Islet precursor cell (in vitro differentiated cells): ENCODE measurements at regions not wholly inside any gene's neighbourhood (a gene's known extent, or its start where the extent isn't known, plus 50 kb on each side); places are given as distances from the start of the nearest gene placed in this dataset.

Source experiments
- DNase-seq: peaks from one replicate; pipeline ENCODE4 v3.0.0-alpha.2; 2018

DNA sequence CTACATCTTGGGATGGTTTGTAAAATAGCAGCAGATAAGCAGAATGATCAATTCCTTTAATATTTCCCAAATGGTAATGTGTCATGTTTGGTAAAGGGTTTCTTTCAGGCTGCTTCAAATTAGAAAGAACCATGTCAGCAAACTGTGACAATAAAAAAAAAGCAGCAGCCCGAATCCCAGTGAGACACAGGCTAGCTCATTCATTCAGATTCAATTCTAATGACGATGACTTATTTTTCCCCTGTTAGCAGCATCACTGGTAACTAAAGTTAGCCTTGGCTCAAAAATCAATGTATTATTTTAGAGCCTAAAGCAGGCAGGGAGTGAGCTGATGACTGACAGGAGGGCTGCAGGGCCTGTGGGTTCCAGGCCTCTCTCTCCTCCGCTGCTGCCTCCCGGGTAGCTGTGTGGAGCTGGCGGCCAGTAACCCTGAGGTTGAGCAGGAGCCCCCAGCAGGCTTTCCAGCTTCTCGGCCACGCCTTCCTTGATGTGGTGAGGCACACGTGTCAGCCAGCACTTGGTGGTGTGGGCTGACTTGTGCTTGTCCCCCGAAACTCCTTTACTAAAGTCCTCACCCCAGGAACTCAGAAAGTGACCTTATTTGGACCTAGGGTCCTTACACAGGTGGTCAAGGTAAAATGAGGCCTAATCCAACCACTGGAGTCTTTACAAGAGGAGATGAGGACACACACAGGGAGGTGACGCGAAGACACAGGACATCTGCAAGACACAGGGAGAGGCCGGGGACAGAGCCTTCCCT, 120.5 kb upstream of the HS6ST1 start:
- peak; percentile 55 for DNase-seq

DNA sequence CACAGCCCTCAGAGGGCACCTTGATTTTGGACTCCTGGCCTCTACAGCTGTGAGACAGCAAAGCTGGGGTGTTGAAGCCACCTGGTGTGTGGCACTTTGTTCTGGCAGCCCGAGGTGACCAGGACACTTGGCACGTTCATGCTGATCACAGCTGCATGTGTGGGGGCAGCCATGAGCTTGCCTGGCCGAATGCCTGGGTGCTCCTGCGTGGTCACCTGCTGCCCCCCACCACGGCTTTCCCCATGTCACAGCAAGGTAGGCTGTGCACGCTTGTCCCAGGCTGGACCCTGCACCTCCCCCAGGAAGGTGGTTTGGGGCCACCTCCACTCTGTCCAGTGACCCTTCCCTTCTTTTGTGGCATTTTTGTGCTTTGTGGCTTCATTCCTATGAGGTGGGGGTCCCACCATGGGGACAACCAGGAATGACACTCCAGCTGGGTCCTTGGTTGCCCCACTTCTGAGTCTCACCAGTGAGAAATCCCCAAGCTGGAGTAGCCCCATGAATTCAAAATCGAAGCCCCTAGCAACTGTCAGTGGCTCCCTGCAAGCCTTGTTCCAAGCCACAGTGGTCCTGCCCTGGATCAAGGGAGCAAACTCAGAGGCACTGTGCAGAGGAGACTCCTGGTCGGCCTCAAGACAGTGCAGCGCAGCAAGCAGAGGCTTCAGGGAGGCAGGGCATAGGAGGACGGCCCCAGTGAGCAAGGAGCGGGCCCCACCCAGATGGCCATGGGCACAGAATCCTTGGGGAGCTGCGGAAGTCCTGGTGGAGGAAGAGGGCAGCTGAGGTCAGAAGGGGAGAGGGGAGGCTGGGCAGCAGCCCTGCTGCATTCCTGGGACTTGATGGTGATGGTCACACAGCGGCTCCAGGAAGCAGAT, 121.4 kb upstream of the HS6ST1 start:
- DNase-seq: peak; percentile 54

DNA sequence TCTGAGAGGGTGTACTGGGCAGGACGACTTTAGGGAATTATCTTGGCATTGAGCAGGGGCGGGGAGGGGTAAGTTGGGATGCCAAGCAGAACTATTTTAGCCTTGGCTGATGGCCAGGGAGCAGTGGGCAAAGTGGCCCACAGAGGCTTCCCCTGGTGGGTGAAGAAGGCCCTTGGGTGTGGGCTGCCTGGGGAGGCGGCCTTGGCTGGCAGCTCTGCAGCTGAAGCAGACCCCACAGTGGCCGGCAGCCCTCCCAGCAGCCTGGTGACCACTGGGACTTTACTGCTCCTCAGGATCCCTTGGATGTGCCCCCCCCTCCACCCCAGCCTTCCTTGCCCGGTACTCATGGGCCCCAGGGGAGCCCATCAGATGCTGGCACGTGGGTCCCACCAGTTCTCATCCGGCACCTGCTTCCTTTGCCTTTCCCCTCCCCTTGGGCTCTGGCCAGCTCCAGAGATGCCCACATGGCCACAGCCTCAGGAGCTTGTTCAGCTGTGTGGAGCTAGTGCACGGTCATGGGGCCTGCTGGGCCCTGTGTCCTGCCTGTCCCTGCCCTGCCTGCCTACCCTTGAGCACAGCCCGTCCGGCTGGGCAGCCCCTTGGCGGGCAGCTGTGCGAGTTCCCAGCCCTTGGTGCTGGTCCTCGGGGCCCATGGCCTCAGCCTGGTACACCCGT, 122.1 kb upstream of the HS6ST1 start:
- DNase-seq: peak; percentile 51

DNA sequence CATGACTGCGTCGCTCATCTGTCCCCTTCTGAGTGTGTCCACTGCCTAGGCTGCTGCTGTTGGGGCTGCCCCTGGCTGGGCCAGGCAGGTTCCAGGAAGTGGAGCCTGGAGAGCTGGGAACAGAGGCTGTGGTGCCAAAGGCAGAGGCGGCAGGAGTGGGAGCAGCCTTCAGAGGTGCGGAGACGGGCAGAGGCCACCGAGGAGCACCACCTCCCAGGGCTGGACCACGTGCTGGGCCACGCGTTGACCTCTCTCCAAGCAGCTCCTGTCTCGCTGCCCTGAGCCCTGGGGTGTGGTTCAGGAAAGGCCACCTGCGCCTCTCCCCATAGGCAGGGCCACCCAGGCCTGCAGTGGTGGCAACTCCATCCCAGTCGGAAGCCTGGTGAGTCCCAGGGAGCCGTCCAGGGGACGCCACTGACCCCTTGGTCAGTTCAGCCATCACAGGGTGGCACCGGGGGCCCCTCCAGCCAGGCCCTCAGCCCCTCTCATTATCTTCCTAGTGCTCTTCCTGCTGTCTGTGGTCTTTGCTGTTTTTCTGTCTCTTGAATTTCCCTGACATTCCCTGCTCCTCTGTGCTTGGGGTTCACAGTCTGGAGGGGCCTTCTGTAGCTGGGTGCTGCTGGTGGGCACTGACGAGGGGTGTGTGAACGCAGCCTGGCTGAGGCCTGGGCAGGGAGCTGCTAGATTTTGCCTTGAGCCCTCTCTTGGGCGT, 122.8 kb upstream of the HS6ST1 start:
- DNase-seq: peak; percentile 38

DNA sequence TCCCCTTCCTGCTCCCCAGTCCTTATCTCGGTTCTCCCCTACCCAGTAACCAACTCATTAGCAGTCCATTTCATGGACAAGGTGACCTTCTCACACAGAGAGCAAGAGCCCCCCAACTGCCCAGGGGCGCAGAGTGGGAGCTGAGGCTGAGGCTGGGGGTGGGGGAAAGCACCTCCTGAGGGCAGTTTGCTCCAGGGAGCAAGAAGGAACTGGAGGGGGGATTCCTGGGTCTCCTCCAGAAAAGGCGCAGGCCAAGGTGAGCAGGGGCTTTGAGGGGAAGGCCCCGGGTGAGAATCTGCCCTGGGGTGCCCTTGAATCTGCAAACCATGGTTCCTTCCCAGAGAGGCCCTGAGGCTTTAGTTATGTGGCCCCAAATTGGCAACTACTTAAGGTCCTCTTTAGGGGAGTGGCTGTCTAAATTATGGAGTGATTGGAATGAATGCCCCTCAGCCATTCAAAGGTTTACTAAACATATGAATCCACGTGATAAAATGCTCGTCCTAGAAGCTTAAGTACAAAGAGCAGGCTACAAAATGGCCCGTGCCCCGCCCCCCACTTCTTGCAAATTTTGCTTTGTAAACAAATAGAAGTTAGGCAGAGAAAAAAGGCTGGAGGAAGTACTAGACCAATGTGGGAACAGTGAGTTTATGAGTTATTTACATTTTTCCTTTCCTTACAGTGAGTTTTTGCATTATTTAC, 123.5 kb upstream of the HS6ST1 start:
- DNase-seq: peak; percentile 56

DNA sequence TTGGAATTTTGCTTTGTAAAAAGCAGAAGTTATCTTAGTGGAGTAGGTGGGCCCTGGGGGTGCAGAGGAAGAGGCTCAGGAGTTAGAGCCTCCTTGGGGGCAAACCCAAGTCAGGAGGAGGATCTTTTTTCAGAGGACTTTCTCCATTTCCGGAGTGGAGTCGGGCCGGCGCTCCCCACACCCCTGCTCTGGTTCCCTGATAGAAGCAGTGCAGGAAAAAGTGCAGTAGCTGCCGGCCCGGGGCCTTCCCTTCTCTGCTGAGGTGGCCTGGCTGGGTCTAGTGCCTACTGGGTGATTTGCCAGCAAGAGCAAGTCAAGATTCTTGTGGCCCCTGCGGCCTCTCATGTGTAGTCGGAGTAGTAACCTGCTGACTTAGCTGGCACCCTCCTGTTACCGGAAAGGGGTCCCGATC, 124.2 kb upstream of the HS6ST1 start:
- DNase-seq: peak; percentile 72

DNA sequence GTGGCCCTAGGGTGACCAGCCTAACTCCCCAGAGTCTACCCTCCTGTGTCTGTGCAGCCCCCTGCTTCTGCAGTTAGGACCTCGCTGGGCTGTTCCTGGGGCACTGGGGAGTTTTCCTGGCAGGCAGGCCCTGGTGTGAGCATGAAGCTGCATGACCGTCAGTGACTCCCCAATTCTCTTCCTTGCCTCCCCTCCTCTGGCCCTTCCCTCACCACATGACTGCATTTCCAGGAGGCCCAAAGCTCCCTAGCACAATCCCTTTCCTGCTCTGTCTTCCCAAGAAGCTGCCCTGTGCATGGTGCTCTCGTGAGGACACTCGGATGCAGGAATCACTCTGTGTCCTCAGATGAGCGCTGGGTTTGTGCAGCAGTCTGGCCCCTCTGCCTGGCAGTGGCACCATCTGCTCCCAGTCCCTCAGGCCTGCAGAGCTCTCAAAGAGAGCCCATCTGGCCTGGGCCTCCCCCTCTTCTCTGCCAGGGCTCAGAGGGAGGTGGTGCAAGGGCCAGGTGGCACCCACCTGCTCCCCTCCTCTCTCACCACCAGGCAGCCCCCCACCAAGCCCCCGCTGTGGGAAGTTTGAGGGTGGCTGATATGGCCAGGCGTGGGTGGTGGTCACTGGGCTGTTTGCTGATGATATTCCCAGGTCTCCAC, 125.6 kb upstream of the HS6ST1 start:
- peak; percentile 49 for DNase-seq

DNA sequence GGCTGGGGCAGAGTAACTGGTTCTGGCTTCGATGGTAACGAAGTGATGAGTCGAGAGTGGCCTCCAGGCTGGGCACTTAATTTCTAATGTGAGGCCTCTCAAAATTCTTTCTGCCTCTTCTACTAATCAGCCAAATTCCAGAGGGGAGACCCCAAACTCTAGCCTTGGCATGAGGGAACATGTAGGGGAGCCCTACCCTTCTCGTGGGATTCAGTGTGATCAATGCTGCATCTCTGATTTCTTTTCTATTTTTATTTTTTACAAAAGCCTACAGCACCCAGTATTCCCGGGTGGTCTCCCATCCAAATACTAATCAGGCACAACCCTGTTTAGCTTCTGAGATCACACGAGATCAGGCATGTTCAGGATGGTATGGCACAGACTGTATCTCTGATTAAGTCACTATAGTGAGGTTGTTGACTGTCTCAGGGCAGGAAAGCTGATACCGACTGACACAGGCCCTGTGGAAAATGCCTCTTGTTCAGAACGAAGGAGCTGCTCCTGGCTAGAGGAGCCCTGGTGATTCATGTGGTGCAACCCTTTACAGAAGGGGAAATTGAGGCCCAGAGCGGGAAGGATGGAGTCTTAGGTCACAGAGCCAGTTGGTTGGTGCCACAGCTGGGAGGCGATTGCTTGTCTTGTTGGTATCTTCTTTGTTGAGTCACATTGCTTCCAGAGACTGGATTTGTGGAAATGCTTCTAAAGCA, 126.3 kb upstream of the HS6ST1 start:
- DNase-seq: peak; percentile 45

DNA sequence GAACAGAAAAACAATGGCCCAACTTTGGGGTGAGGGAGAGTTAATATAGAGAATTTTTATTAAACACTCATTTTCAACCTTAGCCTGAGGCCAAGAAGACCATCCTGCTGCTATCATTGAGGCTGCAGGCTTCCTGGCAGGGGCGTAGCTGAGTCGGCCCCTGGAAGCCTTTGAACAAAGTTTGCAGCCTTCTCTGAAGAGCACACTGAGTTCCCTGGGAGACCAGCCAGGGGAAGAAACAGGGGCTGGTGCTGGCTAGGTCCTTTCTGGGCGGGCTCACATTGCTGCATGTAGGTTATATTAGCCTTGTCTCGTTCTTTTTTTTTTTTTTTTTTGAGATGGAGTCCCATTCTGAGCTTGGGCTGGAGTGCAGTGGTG, 126.8 kb upstream of the HS6ST1 start:
- DNase-seq: peak; percentile 8

DNA sequence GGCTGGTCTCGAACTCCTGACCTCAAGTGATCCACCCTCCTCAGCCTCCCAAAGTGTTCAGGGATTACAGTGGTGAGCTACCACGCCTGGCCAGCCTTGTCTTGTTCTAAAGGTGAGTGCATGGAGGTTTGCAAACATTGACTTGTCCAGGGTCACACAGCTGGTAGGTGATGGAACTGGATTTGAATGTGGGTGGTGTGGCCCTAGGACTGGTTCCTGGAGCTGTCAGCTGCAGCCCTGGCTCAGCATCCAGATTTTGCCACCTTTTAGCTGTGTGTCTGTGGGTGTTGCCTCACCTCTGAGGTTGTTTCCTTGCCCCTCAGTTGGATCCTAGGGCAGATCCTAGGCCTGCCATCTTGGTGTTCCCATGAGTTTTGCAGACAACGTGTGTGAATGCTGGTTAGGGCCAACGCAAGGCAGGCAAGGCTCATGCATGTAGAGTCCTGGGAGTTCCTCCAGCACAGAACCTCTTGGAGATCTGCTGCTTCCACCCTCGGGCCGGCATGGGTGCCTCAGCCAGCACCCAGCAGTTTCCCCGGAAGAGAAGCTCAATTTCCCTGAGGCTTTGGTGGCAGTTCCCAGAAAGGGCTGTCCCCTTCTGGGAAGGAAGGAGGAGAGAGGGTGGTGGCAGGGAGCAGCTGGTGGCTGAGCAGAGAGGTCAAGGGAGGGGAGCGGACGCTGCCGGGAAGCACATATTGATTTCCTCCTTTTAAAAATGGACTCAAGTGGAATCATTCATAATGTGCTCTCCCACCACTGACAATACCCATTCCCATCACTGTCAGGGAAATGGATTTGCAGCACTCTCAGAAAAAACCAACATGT, 127.6 kb upstream of the HS6ST1 start:
- DNase-seq: peak; percentile 49

DNA sequence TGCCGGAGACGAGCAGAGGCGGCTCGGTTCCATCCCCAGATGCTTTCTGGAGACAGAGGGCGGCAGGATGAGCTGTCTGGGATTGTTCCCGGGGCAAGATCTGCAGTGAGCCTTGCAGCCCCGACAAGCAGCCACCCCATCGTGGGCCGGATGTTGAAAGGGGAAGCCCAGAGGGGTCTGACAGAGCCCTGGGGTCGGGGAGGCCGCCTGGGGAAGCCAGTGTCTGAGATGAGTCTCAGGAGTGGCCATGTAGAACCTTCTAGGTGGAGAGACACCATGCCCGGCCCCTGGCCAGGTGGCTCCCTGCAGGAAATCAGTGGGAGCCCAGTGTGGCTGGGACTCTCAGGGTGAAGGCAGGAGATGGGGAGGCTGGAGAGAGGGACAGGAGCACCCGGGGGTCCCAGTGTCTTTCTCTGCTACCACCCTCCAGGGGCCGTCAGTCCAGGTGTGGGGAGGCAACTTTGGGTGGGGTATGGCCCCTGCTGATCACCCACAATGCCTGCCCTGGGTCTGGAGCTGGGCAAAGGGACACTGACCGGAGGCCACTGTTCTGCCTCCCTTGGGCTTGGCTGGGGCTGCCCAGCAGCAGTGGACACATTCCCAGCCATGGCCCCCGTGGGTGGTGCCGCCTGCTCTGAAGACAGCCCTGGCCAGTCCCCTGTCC, 128.3 kb upstream of the HS6ST1 start:
- peak; percentile 49 for DNase-seq

DNA sequence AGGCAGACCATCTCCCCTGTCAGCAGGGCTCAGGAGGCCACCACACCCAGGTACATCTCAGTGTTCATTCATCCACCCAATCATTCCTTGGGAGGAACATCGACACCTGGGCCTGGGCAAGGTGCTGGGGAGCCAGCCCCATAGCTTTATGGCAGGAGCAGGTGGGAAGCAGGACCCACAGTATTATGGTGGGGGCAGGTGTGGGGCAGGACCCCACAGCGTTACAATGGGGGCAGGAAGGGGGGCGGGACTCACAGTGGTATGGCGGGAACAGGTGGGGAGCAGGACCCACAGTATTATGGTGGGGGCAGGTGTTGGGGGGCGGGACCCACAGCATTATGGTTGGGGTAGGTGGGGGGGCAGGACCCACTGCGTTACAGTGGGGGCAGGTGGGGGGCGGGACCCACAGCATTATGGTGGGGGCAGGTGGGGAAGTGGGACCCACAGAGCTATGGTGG, 128.9 kb upstream of the HS6ST1 start:
- DNase-seq: no peak

DNA sequence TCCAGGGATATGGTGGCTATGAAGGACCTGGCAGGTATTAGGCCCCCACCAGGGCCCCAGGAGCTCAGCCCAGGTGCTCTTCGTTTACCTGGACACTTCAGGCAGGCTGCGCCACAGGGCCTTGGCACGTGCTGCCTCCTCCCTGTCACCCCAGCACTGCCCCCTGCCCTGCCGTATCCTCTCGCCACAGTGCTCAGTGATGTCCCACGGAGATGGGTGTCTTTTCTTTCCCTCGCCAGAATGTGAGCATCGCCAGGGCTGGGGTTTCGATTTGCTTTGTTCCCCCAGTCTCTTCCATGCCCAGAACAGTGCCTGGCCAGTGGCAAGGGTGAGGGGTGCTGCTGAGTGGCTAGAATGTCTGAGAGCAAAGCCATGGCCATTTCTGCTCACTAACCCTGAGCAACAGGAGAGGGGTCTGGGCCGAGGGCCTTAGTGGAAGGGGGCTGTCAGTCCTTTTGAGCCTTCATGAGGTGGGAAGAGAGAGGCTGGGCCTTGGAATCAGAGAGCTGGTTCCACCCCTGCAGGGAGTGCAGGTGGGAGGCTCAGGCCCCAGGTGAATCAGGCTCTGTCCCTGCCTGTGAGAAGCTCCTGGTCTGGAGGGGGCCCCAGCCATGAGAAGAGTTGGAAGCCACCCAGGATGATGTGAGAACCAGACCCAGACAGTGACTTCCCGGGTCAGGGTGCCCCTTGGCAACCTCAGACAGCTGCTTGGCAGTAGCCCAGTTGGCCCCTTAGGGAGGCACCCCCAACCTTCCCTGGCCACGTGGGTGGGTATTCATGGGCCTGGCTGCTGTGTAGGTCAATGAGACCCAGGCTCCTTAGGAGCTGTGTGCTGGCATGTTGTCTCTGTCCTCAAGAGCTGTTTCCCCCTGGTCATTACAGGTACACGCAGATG, 129.9 kb upstream of the HS6ST1 start:
- peak; percentile 48 for DNase-seq

DNA sequence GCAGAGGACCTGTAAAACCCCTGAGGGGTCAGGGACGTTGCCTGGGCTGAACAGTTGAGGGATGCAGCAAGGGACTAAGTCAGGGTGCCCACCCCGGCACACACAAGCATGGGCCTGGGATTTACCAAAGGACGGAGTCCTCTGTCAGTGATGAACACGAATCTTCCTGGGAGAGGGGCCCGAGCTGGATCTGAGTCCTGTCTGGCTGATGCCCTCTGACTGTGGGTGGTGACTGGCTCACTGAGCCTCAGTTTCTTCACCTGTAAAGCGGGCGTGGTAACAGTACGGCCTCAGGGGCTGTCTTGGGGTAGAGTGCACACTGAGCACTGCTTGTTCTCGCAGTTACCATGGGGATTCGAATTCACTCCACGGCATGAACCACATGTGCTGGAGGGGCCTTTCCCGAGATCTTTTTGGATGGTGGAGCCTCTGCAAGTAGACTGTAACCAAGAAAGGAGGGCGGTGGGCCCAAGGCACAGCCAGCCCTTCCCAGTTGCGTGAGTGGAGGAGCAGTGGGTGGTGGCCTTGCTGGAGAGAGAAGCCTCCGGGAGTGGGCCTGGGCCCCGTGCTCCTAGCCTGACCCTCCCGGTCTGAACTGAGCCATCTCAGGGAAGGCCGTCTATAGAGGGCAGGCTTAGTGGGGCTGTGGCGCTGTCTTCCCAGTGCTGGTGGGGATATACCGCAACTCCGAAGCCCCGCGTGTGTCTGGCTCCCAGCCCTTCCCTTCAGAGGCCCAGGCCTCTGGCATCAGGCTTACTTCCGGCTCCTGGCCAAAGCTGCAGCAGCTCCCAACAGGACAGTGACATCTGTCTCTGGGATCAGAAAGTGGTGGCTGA, 130.8 kb upstream of the HS6ST1 start:
- DNase-seq: peak; percentile 48

DNA sequence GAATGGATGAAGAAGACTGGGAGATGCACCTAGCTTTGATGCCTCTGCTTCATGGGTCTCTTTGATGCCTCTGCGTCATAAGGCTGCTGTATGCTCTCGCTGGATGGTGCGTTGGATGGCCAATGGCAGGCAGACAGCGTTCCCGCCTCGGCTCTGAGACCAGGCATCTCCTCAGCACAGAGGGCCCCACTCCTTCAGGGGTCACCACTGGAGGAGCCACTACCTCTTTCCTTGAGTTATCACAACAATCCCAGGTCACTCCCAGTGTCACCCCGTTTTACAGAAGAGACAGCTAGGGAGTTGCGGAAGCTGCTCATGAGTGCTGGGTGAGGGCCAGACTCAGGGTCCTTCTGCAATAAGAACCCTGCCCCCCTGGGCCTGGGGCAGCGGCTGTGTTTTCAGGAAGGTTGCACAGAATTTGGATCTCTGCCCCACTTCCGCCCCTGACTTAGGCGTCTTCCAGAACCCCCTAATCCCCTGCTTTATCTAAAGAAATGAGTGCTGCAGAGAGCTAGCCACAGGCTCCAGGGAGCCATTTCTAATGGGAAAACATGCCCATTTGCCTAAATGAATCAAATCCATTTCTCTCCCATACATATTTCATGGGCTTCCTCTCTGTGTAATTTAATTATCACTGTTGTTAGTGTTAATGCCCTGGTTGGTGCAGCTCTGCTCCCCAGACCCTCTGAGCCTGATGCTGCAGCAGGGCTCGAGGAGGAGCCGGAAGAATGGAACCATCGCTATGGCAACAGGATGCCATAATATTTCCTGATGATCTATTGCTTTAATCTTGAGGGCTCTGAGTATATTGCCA, 131.8 kb upstream of the HS6ST1 start:
- peak; percentile 47 for DNase-seq
